Neural cell (in vitro differentiated cells): ENCODE measurements at regions not wholly inside any gene's neighbourhood (a gene's known extent, or its start where the extent isn't known, plus 50 kb on each side); places are given as distances from the start of the nearest gene placed in this dataset.

ENCODE experiments used
- EP300 ChIP-seq: fragments of 450-650 bp; conservative IDR thresholded peaks from 2 replicates; pipeline ENCODE4 v1.6.1; 2014; ENCODE audit warnings: antibody characterized with exemption, mild to moderate bottlenecking, moderate library complexity; ENCODE audit not compliant: poor library complexity, severe bottlenecking
- EZH2 ChIP-seq: fragments of 200-600, 300-800 bp; shearing (Covaris generic), sonication (generic); IDR thresholded peaks from 2 replicates; pipeline ENCODE4 v1.6.1; 2014; ENCODE audit warnings: antibody characterized with exemption, low read length, borderline replicate concordance, mild to moderate bottlenecking; ENCODE audit not compliant: insufficient read depth, poor library complexity, severe bottlenecking

GRCh38 chr7:106562711-106563366 lies 98.1 kb downstream of the CCDC71L start:
- TF ChIP-seq EP300 = no peak
- TF ChIP-seq EZH2 = no peak
